PC-9 (cell line): ENCODE measurements at regions not wholly inside any gene's neighbourhood (a gene's known extent, or its start where the extent isn't known, plus 50 kb on each side); places are given as distances from the start of the nearest gene placed in this dataset.

Experiments used
- BruUV-seq: library from RNA; stranded (reverse); fragments of 400-500 nt; replicated peaks from 2 replicates; lab custom pipeline; 2021; lab: Mats Ljungman, UMichigan
- CTCF ChIA-PET: fragments of 300-600 bp; sonication (Branson Sonifier 250); formaldehyde crosslinking; loops from one replicate; lab custom pipeline; 2022; ENCODE audit warnings: antibody characterized with exemption; lab: Charles Lee
- POLR2A ChIA-PET: fragments of 300-600 bp; sonication (Branson Sonifier 250); formaldehyde crosslinking; loops from one replicate; lab custom pipeline; 2022; ENCODE audit warnings: antibody characterized with exemption; ENCODE audit not compliant: unreplicated experiment; lab: Charles Lee
- DNase-seq, 2 experiments: peaks; one replicate each; pipeline versions ENCODE4 v3.0.0 to v3.0.0-alpha.2; 2015 to 2022; ENCODE audit warnings: mixed read lengths in 1 of 2
- H2AFZ ChIP-seq: fragments of 200-600 bp; sonication (generic); 2 replicates; pipeline ENCODE4 v1.8.1; 2017; ENCODE audit warnings: antibody characterized with exemption
- H3F3A ChIP-seq: fragments of 200-600 bp; sonication (generic); 2 replicates; pipeline ENCODE4 v1.8.1; 2017; ENCODE audit warnings: antibody characterized with exemption, mild to moderate bottlenecking, low read depth; ENCODE audit not compliant: insufficient read depth
- H3K27ac ChIP-seq: fragments of 200-600 bp; sonication (generic); 2 replicates; pipeline ENCODE4 v1.6.1; 2016; ENCODE audit warnings: mixed run types
- H3K27me3 ChIP-seq: fragments of 200-600 bp; sonication (generic); 2 replicates; pipeline ENCODE4 v1.6.1; 2016; ENCODE audit warnings: low read depth, mixed run types; ENCODE audit not compliant: insufficient read depth
- H3K36me3 ChIP-seq: fragments of 200-600 bp; sonication (generic); 2 replicates; pipeline ENCODE4 v1.6.1; 2016; ENCODE audit warnings: low read depth, mixed run types
- H3K4me1 ChIP-seq: fragments of 200-600 bp; sonication (generic); replicated peaks from 2 replicates; pipeline ENCODE4 v1.6.1; 2016; ENCODE audit warnings: mixed run types; ENCODE audit not compliant: insufficient read depth
- H3K4me2 ChIP-seq: fragments of 200-600 bp; sonication (generic); 2 replicates; pipeline ENCODE4 v1.6.1; 2017; ENCODE audit warnings: mixed run types
- H3K4me3 ChIP-seq: fragments of 200-600 bp; sonication (generic); 2 replicates; pipeline ENCODE4 v1.6.1; 2016; ENCODE audit warnings: mixed run types
- H3K79me2 ChIP-seq: fragments of 200-600 bp; sonication (generic); 2 replicates; pipeline ENCODE4 v1.6.1; 2017; ENCODE audit warnings: low read depth, mixed run types
- H3K9me2 ChIP-seq: fragments of 200-600 bp; sonication (generic); 2 replicates; pipeline ENCODE4 v1.8.1; 2017; ENCODE audit warnings: mild to moderate bottlenecking; ENCODE audit not compliant: insufficient read depth
- H3K9me3 ChIP-seq: fragments of 200-600 bp; sonication (generic); 2 replicates; pipeline ENCODE4 v1.8.1; 2016; ENCODE audit warnings: low read depth; ENCODE audit not compliant: insufficient read depth
- H4K20me1 ChIP-seq: fragments of 200-600 bp; sonication (generic); 2 replicates; pipeline ENCODE4 v1.8.1; 2017; ENCODE audit not compliant: insufficient read depth
- CTCF ChIP-seq: fragments of 200-600 bp; sonication (generic); conservative IDR thresholded peaks from 2 replicates; pipeline ENCODE4 v1.6.1; 2017; ENCODE audit warnings: mixed run types, antibody characterized with exemption, mild to moderate bottlenecking, moderate library complexity
- EZH2 ChIP-seq: fragments of 200-600 bp; sonication (generic); IDR thresholded peaks from 2 replicates; pipeline ENCODE4 v1.8.0; 2017; ENCODE audit warnings: antibody characterized with exemption, low read depth
- intact Hi-C: fragments of 100-400 bp; cut with micrococcal nuclease; formaldehyde crosslinking; loops from one replicate; pipeline ENCODE4 v1.10.0; 2022; ENCODE audit not compliant: unreplicated experiment

GRCh38 chr2:7324706-7325105 lies 407.5 kb downstream of the RNF144A start:
- no peak for TF ChIP-seq EZH2
- TF ChIP-seq CTCF, result no peak
- H2AFZ ChIP-seq, result no peak overlapping the region
- H3F3A ChIP-seq, result no peaks in the 10 kb centered on the region
- H3K27ac ChIP-seq, result no peak overlapping the region
- DNase-seq, result no peak
- no peak overlapping the region for H3K4me3 ChIP-seq
- no TSS peak for BruUV-seq
- ChIA-PET POLR2A (no interaction called here), CTCF (no interaction called here)
- no peaks in the 10 kb centered on the region for H3K36me3 ChIP-seq
- no peaks in the 10 kb centered on the region for H3K4me1 ChIP-seq
- peaks cover 39% of the 10 kb centered on the region; the same call in 1 of the 2 replicates for H3K27me3 ChIP-seq
- H3K79me2 ChIP-seq, result no peaks in the 10 kb centered on the region
- H4K20me1 ChIP-seq, result no peaks in the 10 kb centered on the region
- intact Hi-C loops, result no loop called here
- H3K4me2 ChIP-seq, result no peak overlapping the region
- H3K9me3 ChIP-seq, result no peaks in the 10 kb centered on the region
- H3K9me2 ChIP-seq, result no peaks in the 10 kb centered on the region

- Histone ChIP-seq H3K36me3 (no peaks in the 10 kb centered on the region), H3K9me3 (no peaks in the 10 kb centered on the region), H3K4me1 (no peaks in the 10 kb centered on the region), H3K27ac (no peak overlapping the region), H2AFZ (no peak overlapping the region), H4K20me1 (no peaks in the 10 kb centered on the region), H3K4me2 (no peak overlapping the region), H3F3A (no peaks in the 10 kb centered on the region), H3K4me3 (no peak overlapping the region), H3K27me3 (peaks cover 39% of the 10 kb centered on the region; the same call in 1 of the 2 replicates), H3K9me2 (no peaks in the 10 kb centered on the region), H3K79me2 (no peaks in the 10 kb centered on the region)
- CTCF ChIA-PET, result no interaction called here
- BruUV-seq, result no TSS peak
- POLR2A ChIA-PET, result no interaction called here
- DNase-seq, result no peak
- TF ChIP-seq EZH2 (no peak), CTCF (no peak)
- intact Hi-C loops, result no loop called here
Observed at GRCh38 chr2:7325186-7325585, 408.0 kb downstream of the RNF144A start.

GRCh38 chr2:7329465-7329864 lies 412.3 kb downstream of the RNF144A start:
- Histone ChIP-seq H3K4me3 (no peak overlapping the region), H3F3A (no peaks in the 10 kb centered on the region), H3K9me3 (no peaks in the 10 kb centered on the region), H3K9me2 (no peaks in the 10 kb centered on the region), H2AFZ (no peak overlapping the region), H3K79me2 (no peaks in the 10 kb centered on the region), H3K27ac (no peak overlapping the region), H3K4me1 (no peaks in the 10 kb centered on the region), H3K27me3 (peaks cover 13% of the 10 kb centered on the region; the same call in 1 of the 2 replicates), H3K4me2 (no peak overlapping the region), H4K20me1 (no peaks in the 10 kb centered on the region), H3K36me3 (no peaks in the 10 kb centered on the region)
- no TSS peak for BruUV-seq
- TF ChIP-seq EZH2, result no peak
- no peak for TF ChIP-seq CTCF
- no peak for DNase-seq
- intact Hi-C loops, result no loop called here
- ChIA-PET POLR2A (no interaction called here), CTCF (no interaction called here)
